ENCODE measurements at regions not wholly inside any gene's neighbourhood (a gene's known extent, or its start where the extent isn't known, plus 50 kb on each side); places are given as distances from the start of the nearest gene placed in this dataset.

DNA sequence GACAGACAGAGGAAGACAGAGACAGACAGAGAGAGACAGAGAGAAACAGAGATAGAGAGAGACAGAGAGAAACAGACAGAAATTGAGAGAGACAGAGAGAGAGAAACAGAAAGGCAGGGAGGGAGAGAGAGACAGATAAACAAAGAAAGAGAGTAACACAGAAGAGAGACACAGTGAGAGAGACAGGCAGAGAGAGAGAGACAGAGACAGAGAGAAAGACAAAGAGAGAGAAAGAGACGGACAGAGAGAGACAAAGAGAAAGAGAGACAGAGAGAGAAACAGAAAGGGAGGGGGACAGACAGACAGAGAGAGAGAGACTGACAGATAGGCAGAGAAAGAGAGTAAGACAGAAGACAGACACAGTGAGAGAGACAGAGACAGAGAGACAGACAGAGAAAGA, 108.5 kb upstream of the ANKRD30BL start:
- TF ChIP-seq, protein P1, sequence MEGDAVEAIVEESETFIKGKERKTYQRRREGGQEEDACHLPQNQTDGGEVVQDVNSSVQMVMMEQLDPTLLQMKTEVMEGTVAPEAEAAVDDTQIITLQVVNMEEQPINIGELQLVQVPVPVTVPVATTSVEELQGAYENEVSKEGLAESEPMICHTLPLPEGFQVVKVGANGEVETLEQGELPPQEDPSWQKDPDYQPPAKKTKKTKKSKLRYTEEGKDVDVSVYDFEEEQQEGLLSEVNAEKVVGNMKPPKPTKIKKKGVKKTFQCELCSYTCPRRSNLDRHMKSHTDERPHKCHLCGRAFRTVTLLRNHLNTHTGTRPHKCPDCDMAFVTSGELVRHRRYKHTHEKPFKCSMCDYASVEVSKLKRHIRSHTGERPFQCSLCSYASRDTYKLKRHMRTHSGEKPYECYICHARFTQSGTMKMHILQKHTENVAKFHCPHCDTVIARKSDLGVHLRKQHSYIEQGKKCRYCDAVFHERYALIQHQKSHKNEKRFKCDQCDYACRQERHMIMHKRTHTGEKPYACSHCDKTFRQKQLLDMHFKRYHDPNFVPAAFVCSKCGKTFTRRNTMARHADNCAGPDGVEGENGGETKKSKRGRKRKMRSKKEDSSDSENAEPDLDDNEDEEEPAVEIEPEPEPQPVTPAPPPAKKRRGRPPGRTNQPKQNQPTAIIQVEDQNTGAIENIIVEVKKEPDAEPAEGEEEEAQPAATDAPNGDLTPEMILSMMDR (IDR thresholded peaks at IDR 0.05) = no peak
- TF ChIP-seq POLR2A (IDR thresholded peaks at IDR 0.05) = no peak

Data from right lobe of liver (tissue), 4 donors.